ENCODE measurements at regions not wholly inside any gene's neighbourhood (a gene's known extent, or its start where the extent isn't known, plus 50 kb on each side); places are given as distances from the start of the nearest gene placed in this dataset.

DNA sequence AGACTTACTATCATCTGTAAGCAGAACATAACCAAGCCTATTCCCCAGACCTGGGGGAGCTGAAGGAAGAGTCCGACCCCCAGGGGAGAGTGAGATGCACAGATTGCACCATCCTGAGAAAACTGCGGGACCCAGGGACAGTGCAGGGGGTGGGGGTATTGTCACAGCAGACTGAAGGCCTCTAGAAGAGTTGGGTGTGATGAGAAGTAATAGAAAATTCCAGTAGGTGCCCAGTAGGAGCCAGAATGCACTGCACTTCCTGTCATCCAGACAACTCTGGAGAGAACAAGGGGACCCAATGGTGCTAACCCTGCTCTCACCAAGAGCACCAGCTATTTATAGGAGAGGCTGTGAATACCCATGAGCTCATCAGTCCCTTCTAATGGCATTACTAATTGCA, 190.1 kb downstream of the BCL11B start:
- Histone ChIP-seq H3K79me2 (ENCODE audit: insufficient read depth) (no peaks in the 10 kb centered on the region), H3K9ac (no peak overlapping the region), H4K20me1 (ENCODE audit: insufficient read depth) (no peaks in the 10 kb centered on the region), H3F3A (replicated peaks; ENCODE audit: insufficient read depth) (no peaks in the 10 kb centered on the region), H3K4me2 (no peak overlapping the region), H3K4me3 (ENCODE audit: low read depth in 2 of 2, low read length in 1 of 2) (no peak overlapping the region), H2AFZ (ENCODE audit: low read depth) (no peak overlapping the region), H3K9me2 (no peaks in the 10 kb centered on the region), H3K36me3 (replicated peaks in 1 of 2; ENCODE audit: control insufficient read depth in 1 of 2, insufficient read depth in 2 of 2, low read length in 1 of 2) (no peaks in the 10 kb centered on the region), H3K9me3 (no peaks in the 10 kb centered on the region), H3K27ac (ENCODE audit: low read depth in 2 of 2, low read length in 1 of 2) (no peak overlapping the region), H3K4me1 (ENCODE audit: control insufficient read depth in 1 of 2, insufficient read depth in 2 of 2, low read depth in 1 of 2, low read length in 1 of 2) (no peaks in the 10 kb centered on the region), H3K27me3 (ENCODE audit: insufficient read depth) (no peaks in the 10 kb centered on the region; the same call in 1 of the 2 replicates)
- DNase-seq = no peak
- TF ChIP-seq RFX5 (IDR thresholded peaks at IDR 0.05; ENCODE audit: low read length) (no peak), FOXM1 (IDR thresholded peaks at IDR 0.05; ENCODE audit: low read depth) (no peak), FOSL2 (IDR thresholded peaks at IDR 0.05; ENCODE audit: borderline replicate concordance, low read depth) (no peak), PBX3 (IDR thresholded peaks at IDR 0.05) (no peak), SMC3 (IDR thresholded peaks at IDR 0.05; ENCODE audit: low read depth, low read length) (no peak), CHD2 (IDR thresholded peaks at IDR 0.05; ENCODE audit: low read length, partially characterized antibody) (no peak), GATA2 (CRISPR knock-in tag; IDR thresholded peaks at IDR 0.05) (no peak)
- TF ChIP-seq, protein P1, sequence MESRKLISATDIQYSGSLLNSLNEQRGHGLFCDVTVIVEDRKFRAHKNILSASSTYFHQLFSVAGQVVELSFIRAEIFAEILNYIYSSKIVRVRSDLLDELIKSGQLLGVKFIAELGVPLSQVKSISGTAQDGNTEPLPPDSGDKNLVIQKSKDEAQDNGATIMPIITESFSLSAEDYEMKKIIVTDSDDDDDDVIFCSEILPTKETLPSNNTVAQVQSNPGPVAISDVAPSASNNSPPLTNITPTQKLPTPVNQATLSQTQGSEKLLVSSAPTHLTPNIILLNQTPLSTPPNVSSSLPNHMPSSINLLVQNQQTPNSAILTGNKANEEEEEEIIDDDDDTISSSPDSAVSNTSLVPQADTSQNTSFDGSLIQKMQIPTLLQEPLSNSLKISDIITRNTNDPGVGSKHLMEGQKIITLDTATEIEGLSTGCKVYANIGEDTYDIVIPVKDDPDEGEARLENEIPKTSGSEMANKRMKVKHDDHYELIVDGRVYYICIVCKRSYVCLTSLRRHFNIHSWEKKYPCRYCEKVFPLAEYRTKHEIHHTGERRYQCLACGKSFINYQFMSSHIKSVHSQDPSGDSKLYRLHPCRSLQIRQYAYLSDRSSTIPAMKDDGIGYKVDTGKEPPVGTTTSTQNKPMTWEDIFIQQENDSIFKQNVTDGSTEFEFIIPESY (IDR thresholded peaks at IDR 0.05; ENCODE audit: borderline replicate concordance, low read depth) = no peak
- TF ChIP-seq, protein P2, sequence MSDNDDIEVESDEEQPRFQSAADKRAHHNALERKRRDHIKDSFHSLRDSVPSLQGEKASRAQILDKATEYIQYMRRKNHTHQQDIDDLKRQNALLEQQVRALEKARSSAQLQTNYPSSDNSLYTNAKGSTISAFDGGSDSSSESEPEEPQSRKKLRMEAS (IDR thresholded peaks at IDR 0.05; ENCODE audit: low read depth) = no peak
- POLR2A ChIA-PET = no interaction called here
- WGBS (ENCODE audit: low lambda C conversion rate) = 5% methylated on average over 2 of the region's 2 CpGs
- CTCF ChIA-PET = no interaction called here

GRCh38 chr14:99093532-99094517, 178.2 kb downstream of the BCL11B start:
- peaks cover 3% of the 10 kb centered on the region; the same call in 1 of the 2 replicates for H3K9me3 ChIP-seq
- H4K20me1 ChIP-seq (ENCODE audit: insufficient read depth) = no peaks in the 10 kb centered on the region
- no peak overlapping the region for H3K9ac ChIP-seq
- 16% methylated on average over 11 of the region's 17 CpGs for WGBS (ENCODE audit: low lambda C conversion rate)
- no peaks in the 10 kb centered on the region for H3K4me1 ChIP-seq (ENCODE audit: control insufficient read depth in 1 of 2, insufficient read depth in 2 of 2, low read depth in 1 of 2, low read length in 1 of 2)
- no peak overlapping the region for H3K4me2 ChIP-seq
- POLR2A ChIA-PET = no interaction called here
- H3K79me2 ChIP-seq (ENCODE audit: insufficient read depth) = no peaks in the 10 kb centered on the region
- H3F3A ChIP-seq (replicated peaks; ENCODE audit: insufficient read depth) = no peaks in the 10 kb centered on the region
- CTCF ChIA-PET = no interaction called here
- H3K4me3 ChIP-seq (ENCODE audit: low read depth in 2 of 2, low read length in 1 of 2) = no peak overlapping the region
- H2AFZ ChIP-seq (ENCODE audit: low read depth) = no peak overlapping the region
- no peaks in the 10 kb centered on the region for H3K9me2 ChIP-seq
- no peaks in the 10 kb centered on the region for H3K36me3 ChIP-seq (replicated peaks in 1 of 2; ENCODE audit: control insufficient read depth in 1 of 2, insufficient read depth in 2 of 2, low read length in 1 of 2)
- H3K27ac ChIP-seq (ENCODE audit: low read depth in 2 of 2, low read length in 1 of 2) = no peak overlapping the region
- DNase-seq = no peak
- H3K27me3 ChIP-seq (ENCODE audit: insufficient read depth) = 0 out of 2 replicates have a peak, but pooled peaks cover 3% of the 10 kb centered on the region
- no peak for TF ChIP-seq REST (IDR thresholded peaks at IDR 0.05; ENCODE audit: low read depth, low read length)
- no peak for TF ChIP-seq GATA2 (CRISPR knock-in tag; IDR thresholded peaks at IDR 0.05)
- no peak for TF ChIP-seq RFX5 (IDR thresholded peaks at IDR 0.05; ENCODE audit: low read length)
- no peak for TF ChIP-seq SIN3A (IDR thresholded peaks at IDR 0.05; ENCODE audit: borderline replicate concordance, low read depth, low read length)
- no peak for TF ChIP-seq CTCF (IDR thresholded peaks at IDR 0.05)
- no peak for TF ChIP-seq USF2 (IDR thresholded peaks at IDR 0.05; ENCODE audit: borderline replicate concordance, low read depth, low read length)
- no peak for TF ChIP-seq TCF12 (IDR thresholded peaks at IDR 0.05)
- TF ChIP-seq FOXJ3 (CRISPR knock-in tag; IDR thresholded peaks at IDR 0.05) = no peak
- TF ChIP-seq YY1 (IDR thresholded peaks at IDR 0.05; ENCODE audit: low read depth) = no peak

Measured in SK-N-SH (cell line).